Spinal cord (tissue), 9 donors: ENCODE measurements at regions not wholly inside any gene's neighbourhood (a gene's known extent, or its start where the extent isn't known, plus 50 kb on each side); places are given as distances from the start of the nearest gene placed in this dataset.

ENCODE experiments used
- DNase-seq, 6 donors: peaks; one replicate each; pipeline versions ENCODE4 v3.0.0 to v3.0.0-alpha.2; 2013 to 2015; ENCODE audit warnings: low spot score in 6 of 6, low read depth in 4 of 6
- H3K27ac ChIP-seq: one replicate; pipeline ENCODE4 v1.5.1; 2013; ENCODE audit warnings: low read depth, low read length, control low read depth
- H3K27me3 ChIP-seq: one replicate; pipeline ENCODE4 v1.6.1; 2013; ENCODE audit warnings: low read length; ENCODE audit not compliant: control insufficient read depth, insufficient read depth
- H3K36me3 ChIP-seq: one replicate; pipeline ENCODE4 v1.6.1; 2013; ENCODE audit warnings: low read length; ENCODE audit not compliant: control insufficient read depth, insufficient read depth
- H3K4me1 ChIP-seq: one replicate; pipeline ENCODE4 v1.6.1; 2013; ENCODE audit warnings: low read length; ENCODE audit not compliant: control insufficient read depth, insufficient read depth
- H3K4me3 ChIP-seq: one replicate; pipeline ENCODE4 v1.5.1; 2013; ENCODE audit warnings: low read depth, low read length, control low read depth
- H3K9me3 ChIP-seq: one replicate; pipeline ENCODE4 v1.6.1; 2013; ENCODE audit warnings: low read length; ENCODE audit not compliant: control insufficient read depth, insufficient read depth
- WGBS: methylation state at CpG from one replicate; pipeline ENCODE4 v1.1.5; 2013; ENCODE audit warnings: missing lambda C conversion rate; ENCODE audit not compliant: insufficient coverage; 5-methylcytosine and 5-hydroxymethylcytosine counted together
- donor health status: healthy.

DNA sequence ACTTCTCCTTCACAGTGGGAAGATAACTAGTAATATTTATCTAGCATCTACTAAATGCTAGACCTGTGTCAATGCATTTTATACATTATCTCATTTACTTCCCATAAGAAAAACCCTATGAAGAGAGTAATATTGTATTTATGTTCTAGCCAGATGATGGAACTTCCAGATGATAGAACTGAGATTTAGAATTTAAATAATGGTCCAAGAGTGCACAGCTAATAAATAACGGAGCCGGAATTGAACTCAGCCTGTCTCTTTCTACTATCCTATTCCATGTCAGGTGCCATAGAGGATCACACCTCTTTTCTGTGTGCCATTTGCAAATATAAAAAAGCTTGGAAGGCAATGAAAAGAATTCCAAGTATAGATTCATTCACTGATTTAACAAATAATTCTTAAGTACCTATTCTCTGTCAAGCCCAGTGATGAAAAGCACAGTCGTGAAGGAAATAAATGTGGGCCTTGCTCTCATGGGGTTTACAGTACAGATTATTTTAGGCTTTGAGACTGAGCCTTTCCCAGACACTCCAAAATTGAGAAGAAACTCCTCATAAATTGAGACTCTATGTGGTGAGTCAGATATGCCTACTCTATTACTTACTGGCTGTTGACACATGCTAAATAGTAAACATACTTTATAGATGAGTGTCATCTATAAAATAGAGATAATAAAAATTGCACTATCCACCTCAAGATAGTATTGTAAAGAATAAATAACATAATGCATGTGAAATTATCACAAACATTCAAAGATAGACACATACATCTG is 378.0 kb upstream of the PRMT6 start:
- Histone ChIP-seq H3K4me3 (no peak overlapping the region), H3K9me3 (no peaks in the 10 kb centered on the region), H3K36me3 (no peaks in the 10 kb centered on the region), H3K27ac (no peak overlapping the region), H3K27me3 (no peaks in the 10 kb centered on the region), H3K4me1 (no peaks in the 10 kb centered on the region)
- no CpG with 5 or more reads among the region's 3 CpGs for WGBS
- DNase-seq: peak in 1 of 6 donors; percentile 23

DNA sequence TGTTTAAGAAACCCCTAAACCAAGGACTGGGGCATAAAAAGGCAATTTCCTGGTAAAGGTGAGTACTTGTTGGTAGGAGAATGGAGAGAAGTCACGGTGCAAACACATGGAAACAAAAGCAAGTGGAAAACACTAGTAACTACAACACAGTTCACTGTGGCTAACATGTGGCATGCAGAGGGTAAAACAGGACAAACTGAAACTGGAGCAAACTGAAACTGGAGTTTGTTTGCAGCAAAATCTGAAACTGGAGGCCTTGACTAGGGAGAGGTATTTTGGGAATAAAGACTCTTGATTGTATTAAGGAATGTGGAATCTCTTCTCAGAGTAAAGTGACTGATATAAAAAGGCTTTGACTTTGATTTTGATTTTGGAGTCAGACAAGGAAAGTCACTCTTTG is 376.3 kb upstream of the PRMT6 start:
- H3K4me3 ChIP-seq: no peak overlapping the region
- H3K27ac ChIP-seq: no peak overlapping the region
- H3K9me3 ChIP-seq: no peaks in the 10 kb centered on the region
- H3K4me1 ChIP-seq: no peaks in the 10 kb centered on the region
- H3K27me3 ChIP-seq: no peaks in the 10 kb centered on the region
- DNase-seq: no peak
- no CpG with 5 or more reads among the region's 1 CpG for WGBS
- H3K36me3 ChIP-seq: no peaks in the 10 kb centered on the region

DNA sequence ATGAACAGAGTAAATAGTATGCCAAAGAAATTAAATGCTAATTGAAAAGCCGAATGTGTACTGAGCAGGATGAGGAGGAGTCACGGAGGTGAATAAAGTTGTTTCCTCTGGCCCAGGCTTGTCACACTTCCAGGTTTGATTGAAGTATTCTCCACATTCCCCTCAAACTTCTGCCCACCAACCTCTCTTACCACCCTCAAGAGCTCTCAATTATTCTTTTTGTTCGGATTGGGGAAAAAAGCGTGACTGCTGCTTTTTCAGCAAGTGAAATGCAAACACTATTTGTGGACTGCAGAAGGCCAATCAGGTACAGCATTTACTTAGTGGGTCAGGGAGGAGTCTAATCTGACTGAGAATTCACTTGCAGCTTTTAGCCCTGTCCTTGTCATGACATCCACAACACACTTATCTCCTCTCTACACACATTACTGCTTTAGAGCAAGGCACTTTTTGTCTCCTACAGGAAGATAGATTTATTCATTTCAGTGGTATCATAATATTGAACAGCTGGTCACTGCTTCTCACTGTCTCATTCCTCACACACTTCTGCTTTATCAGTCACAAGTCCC is 375.6 kb upstream of the PRMT6 start:
- Histone ChIP-seq H3K4me1 (no peaks in the 10 kb centered on the region), H3K36me3 (no peaks in the 10 kb centered on the region), H3K27me3 (no peaks in the 10 kb centered on the region), H3K9me3 (no peaks in the 10 kb centered on the region), H3K4me3 (no peak overlapping the region), H3K27ac (no peak overlapping the region)
- no CpG with 5 or more reads among the region's 4 CpGs for WGBS
- DNase-seq: peak in 1 of 6 donors; percentile 37

DNA sequence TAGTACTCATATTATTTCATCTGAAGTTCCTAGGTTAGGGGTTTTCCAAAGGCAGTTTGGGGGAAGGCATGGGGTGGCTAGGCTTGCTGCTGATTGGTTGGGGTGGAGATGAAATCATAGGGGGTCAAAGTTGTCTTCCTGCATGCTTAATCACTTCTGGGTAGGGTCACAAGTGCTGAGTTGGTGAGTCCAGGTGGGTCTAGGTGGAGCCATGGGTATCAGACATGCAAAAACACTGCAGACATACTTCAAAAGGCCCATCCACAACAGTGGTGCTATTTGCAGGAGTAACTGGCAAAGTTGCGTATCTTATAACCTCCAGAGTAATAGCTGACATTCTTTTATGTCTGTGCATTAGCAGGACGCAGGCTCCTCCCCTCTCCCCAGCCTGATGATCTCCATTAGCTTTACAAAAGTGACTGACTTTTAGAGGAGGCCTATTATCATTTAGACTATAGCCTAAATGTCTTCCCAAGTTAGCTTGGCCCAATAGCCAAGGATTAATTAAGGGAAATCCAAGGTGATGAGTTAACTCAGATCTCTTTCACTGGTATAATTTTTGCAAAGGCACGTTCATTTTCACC is 374.4 kb upstream of the PRMT6 start:
- DNase-seq: no peak
- Histone ChIP-seq H3K4me3 (no peak overlapping the region), H3K4me1 (no peaks in the 10 kb centered on the region), H3K27ac (no peak overlapping the region), H3K36me3 (no peaks in the 10 kb centered on the region), H3K27me3 (no peaks in the 10 kb centered on the region), H3K9me3 (no peaks in the 10 kb centered on the region)
- 53% methylated on average over 2 of the region's 3 CpGs for WGBS

DNA sequence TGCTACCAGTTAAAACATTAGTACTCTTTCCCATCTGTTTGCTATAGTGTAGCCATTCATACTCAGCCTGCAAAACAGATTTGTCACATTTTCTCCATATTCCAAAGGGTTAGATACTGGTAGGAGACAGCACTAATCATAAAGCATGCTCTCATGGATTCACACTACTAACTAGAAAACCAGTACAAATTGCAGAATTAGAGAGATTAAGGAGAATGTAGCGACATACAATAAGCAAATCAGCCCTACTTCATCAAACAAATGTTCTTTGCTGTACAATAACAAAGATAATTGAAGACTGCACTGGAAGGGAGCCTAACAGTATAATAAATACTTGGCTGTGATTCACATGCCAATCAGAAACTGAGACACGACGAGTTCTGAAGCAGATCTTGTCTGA is 368.0 kb upstream of the PRMT6 start:
- peak in 2 of 6 donors; percentile 40 to 63 for DNase-seq
- Histone ChIP-seq H3K9me3 (no peaks in the 10 kb centered on the region), H3K36me3 (no peaks in the 10 kb centered on the region), H3K27ac (no peak overlapping the region), H3K27me3 (no peaks in the 10 kb centered on the region), H3K4me3 (no peak overlapping the region), H3K4me1 (no peaks in the 10 kb centered on the region)
- WGBS: no CpG with 5 or more reads among the region's 3 CpGs

DNA sequence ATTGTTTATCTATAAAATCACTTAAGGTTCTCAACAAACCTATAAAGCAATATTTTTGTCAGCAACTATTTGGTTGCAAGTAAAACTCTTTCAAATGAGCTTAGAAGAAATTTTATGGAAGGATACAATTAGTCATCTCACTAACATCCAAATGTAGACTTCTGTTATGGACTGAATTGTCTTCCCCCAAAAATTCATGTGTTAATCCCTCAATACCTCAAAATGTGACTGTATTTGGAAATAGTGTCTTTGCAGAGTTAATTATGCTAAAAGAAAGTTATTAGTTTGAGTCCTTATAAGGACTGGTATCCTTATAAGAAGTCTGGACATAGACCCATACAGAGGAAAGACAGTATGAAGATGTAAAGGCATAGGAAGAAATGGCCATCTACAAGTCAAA is 357.8 kb upstream of the PRMT6 start:
- Histone ChIP-seq H3K36me3 (no peaks in the 10 kb centered on the region), H3K27me3 (no peaks in the 10 kb centered on the region), H3K4me3 (no peak overlapping the region), H3K9me3 (no peaks in the 10 kb centered on the region), H3K27ac (no peak overlapping the region), H3K4me1 (no peaks in the 10 kb centered on the region)
- no peak for DNase-seq

DNA sequence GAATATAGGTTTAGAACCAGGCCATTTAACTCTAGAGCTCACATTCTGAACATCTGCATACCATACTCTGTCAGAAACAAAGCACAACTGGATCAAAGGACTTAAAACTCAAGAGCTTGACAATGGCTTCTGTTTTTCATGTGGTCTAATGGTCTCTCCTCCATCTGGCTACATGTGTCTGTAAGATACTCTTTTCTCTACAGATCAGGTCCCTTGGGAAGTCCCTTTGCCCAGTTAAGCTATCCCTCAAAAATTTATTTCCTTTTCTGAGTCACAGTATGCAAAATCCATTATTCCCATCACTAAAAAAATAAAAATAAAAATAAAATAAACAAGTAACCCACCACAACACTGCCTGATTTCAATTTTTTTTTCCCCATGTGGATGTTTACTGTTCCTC is 357.0 kb upstream of the PRMT6 start:
- H3K9me3 ChIP-seq: no peaks in the 10 kb centered on the region
- H3K4me1 ChIP-seq: no peaks in the 10 kb centered on the region
- no peaks in the 10 kb centered on the region for H3K36me3 ChIP-seq

DNA sequence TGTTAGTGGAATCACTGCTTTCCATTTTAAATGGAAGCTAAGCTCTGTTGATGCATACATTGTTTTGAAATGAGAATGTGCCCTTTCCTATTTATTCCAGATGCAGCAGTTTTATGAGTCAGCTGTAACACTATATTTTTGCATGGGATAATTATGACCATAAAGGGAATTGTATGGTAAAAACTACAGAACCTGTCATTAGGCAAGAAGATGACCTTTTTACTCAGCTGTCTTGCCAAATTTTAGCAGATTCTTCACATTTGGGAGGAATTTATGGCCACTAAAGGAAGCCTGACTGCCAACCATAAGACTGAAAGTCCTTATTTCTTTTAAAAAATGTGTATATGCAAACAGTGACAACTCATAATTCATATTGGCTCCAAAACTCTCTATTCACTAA is 356.3 kb upstream of the PRMT6 start:
- H3K27me3 ChIP-seq: no peaks in the 10 kb centered on the region
- DNase-seq: no peak
- H3K9me3 ChIP-seq: no peaks in the 10 kb centered on the region
- H3K4me3 ChIP-seq: no peak overlapping the region
- no peak overlapping the region for H3K27ac ChIP-seq
- H3K4me1 ChIP-seq: no peaks in the 10 kb centered on the region
- H3K36me3 ChIP-seq: no peaks in the 10 kb centered on the region

More for the DNA sequence above, 357.0 kb upstream of the PRMT6 start:
- DNase-seq: no peak
- H3K4me3 ChIP-seq: no peak overlapping the region
- no peak overlapping the region for H3K27ac ChIP-seq
- H3K27me3 ChIP-seq: no peaks in the 10 kb centered on the region

DNA sequence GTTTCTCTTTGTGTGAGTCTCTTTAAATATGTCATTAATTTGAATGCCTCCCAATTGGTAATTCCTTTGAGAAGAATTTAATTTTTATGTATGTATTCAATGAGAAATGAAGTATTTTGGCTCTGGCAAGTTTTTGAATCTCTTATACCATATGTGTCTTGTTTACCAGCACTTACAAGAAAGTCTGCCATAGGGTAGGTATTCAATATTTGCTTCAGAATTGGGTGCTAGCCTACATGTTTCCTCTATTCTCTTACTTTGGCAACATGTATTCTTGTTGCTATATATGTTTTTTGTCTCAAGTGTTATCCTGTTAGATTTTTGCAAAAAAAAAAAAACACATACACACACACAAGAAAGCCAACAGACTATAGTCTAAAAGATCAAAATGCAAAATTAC is 350.5 kb upstream of the PRMT6 start:
- DNase-seq: peak in 1 of 6 donors; percentile 80
- no peaks in the 10 kb centered on the region for H3K4me1 ChIP-seq
- H3K9me3 ChIP-seq: no peaks in the 10 kb centered on the region
- no peaks in the 10 kb centered on the region for H3K27me3 ChIP-seq
- H3K4me3 ChIP-seq: no peak overlapping the region
- no peaks in the 10 kb centered on the region for H3K36me3 ChIP-seq
- no peak overlapping the region for H3K27ac ChIP-seq

DNA sequence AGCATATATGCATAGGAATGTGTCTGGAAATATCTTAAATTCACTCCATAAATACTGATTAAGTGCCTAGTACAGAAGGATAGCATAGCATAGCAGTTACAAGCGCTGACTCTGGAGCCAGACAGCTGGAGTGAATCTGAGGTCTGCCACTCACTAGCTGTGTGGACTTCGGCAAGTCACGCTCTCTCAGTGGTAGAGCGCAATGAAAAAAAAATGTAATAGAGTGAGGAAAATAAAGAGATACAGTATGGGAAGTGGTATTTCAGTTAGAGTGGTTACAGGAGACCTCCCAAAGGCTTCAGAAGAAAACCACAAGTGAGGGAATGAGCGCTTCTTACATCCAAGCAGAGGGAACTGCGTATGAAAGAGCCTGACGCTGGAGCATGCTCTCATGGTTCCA is 338.9 kb upstream of the PRMT6 start:
- no peak overlapping the region for H3K4me3 ChIP-seq
- no peaks in the 10 kb centered on the region for H3K9me3 ChIP-seq
- no peak overlapping the region for H3K27ac ChIP-seq
- DNase-seq: no peak
- H3K36me3 ChIP-seq: no peaks in the 10 kb centered on the region
- no peaks in the 10 kb centered on the region for H3K27me3 ChIP-seq
- no peaks in the 10 kb centered on the region for H3K4me1 ChIP-seq
- 84% methylated on average over 6 of the region's 7 CpGs for WGBS
